Adrenal gland (tissue), 5 donors: ENCODE measurements at regions not wholly inside any gene's neighbourhood (a gene's known extent, or its start where the extent isn't known, plus 50 kb on each side); places are given as distances from the start of the nearest gene placed in this dataset.

Source experiments
- POLR2A ChIP-seq, 2 donors: fragments of 450-650 bp; IDR thresholded peaks; one replicate each; pipeline ENCODE4 v1.6.1; 2017; ENCODE audit warnings: antibody characterized with exemption in 2 of 2, mild to moderate bottlenecking in 2 of 2, moderate library complexity in 1 of 2
- TF ChIP-seq, protein P1 (sequence below), 6 experiments: fragments of 450-650 bp in 4 of 6; fragments of 200-600 bp in 2 of 6; sonication (generic) in 1 of 6; IDR thresholded peaks; 1 replicate in 5 of 6; 2 replicates in 1 of 6; pipeline versions ENCODE4 v1.5.1 to v1.8.0; 2016 to 2021; ENCODE audit warnings: antibody characterized with exemption in 6 of 6, mild to moderate bottlenecking in 2 of 6, moderate library complexity in 1 of 6
- donor health status: DM: no; HTN: no; CAD: no.

- TF ChIP-seq, protein P1, sequence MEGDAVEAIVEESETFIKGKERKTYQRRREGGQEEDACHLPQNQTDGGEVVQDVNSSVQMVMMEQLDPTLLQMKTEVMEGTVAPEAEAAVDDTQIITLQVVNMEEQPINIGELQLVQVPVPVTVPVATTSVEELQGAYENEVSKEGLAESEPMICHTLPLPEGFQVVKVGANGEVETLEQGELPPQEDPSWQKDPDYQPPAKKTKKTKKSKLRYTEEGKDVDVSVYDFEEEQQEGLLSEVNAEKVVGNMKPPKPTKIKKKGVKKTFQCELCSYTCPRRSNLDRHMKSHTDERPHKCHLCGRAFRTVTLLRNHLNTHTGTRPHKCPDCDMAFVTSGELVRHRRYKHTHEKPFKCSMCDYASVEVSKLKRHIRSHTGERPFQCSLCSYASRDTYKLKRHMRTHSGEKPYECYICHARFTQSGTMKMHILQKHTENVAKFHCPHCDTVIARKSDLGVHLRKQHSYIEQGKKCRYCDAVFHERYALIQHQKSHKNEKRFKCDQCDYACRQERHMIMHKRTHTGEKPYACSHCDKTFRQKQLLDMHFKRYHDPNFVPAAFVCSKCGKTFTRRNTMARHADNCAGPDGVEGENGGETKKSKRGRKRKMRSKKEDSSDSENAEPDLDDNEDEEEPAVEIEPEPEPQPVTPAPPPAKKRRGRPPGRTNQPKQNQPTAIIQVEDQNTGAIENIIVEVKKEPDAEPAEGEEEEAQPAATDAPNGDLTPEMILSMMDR (IDR thresholded peaks at IDR 0.05): no peak
- TF ChIP-seq POLR2A (IDR thresholded peaks at IDR 0.05): no peak
These were observed 121.7 kb downstream of the DUSP6 start for GRCh38 chr12:89230376-89231315.
